B cell (primary cell): ENCODE measurements at regions not wholly inside any gene's neighbourhood (a gene's known extent, or its start where the extent isn't known, plus 50 kb on each side); places are given as distances from the start of the nearest gene placed in this dataset.
A peak's percentile ranks its signal among the peaks of the same experiment; 100 is the strongest.

Experiments used
- ATAC-seq: fragments of 200-7000 bp; cut with Tn5 transposase; one replicate; pipeline ENCODE4 v1.10.0; 2021; ENCODE audit warnings: low read depth, mild to moderate bottlenecking, moderate number of reproducible peaks, moderate library complexity
- CTCF ChIA-PET: fragments of 350-600 bp; sonication (Branson Sonifier 250); formaldehyde crosslinking; loops from one replicate; lab custom pipeline; 2021; ENCODE audit warnings: antibody characterized with exemption, inconsistent platforms; lab: Charles Lee
- POLR2A ChIA-PET: fragments of 350-600 bp; sonication (Branson Sonifier 250); formaldehyde crosslinking; loops from one replicate; lab custom pipeline; 2021; ENCODE audit warnings: antibody characterized with exemption; lab: Charles Lee
- DNase-seq: peaks from one replicate; pipeline ENCODE4 v3.0.0; 2013
- H2AFZ ChIP-seq: 2 replicates; pipeline ENCODE4 v1.6.1; 2012; ENCODE audit warnings: mild to moderate bottlenecking, low read depth, low read length; ENCODE audit not compliant: insufficient read depth, poor library complexity, severe bottlenecking
- H3K27ac ChIP-seq, 2 donors: 1 replicate in 1 of 2; 2 replicates in 1 of 2; pipeline ENCODE4 v1.5.1; 2012 to 2013; ENCODE audit warnings: low read length in 2 of 2, mild to moderate bottlenecking in 2 of 2, moderate library complexity in 1 of 2
- H3K27me3 ChIP-seq, 4 experiments: fragments of 200-600 bp in 1 of 4; sonication (generic) in 1 of 4; replicated peaks in 1 of 4; 1 replicate in 2 of 4; 2 replicates in 2 of 4; pipeline versions ENCODE4 v1.6.1 to v1.7.0; 2013 to 2016; ENCODE audit warnings: low read length in 3 of 4, mild to moderate bottlenecking in 2 of 4, mixed read lengths in 1 of 4, moderate library complexity in 1 of 4; ENCODE audit not compliant: insufficient read depth in 4 of 4, control insufficient read depth in 3 of 4; ENCODE audit errors: control extremely low read depth in 1 of 4
- H3K36me3 ChIP-seq, 2 experiments: replicated peaks in 1 of 2; 1 replicate in 1 of 2; 2 replicates in 1 of 2; pipeline versions ENCODE4 v1.6.1 to v1.7.1; 2013; ENCODE audit warnings: low read length in 1 of 2; ENCODE audit not compliant: insufficient read depth in 2 of 2, control insufficient read depth in 1 of 2; ENCODE audit errors: control extremely low read depth in 1 of 2, extremely low read depth in 1 of 2
- H3K4me1 ChIP-seq, 2 donors: fragments of 200-600 bp in 1 of 2; sonication (generic) in 1 of 2; 1 replicate in 1 of 2; 2 replicates in 1 of 2; pipeline versions ENCODE4 v1.5.1 to v1.6.1; 2013 to 2017; ENCODE audit warnings: low read length in 2 of 2; ENCODE audit not compliant: control insufficient read depth in 2 of 2, insufficient read depth in 2 of 2
- H3K4me2 ChIP-seq: replicated peaks from 2 replicates; pipeline ENCODE3; 2012; ENCODE audit warnings: mild to moderate bottlenecking, low read depth, low read length; ENCODE audit not compliant: poor library complexity, severe bottlenecking
- H3K4me3 ChIP-seq, 5 experiments: fragments of 200-600 bp in 1 of 5; sonication (generic) in 1 of 5; 1 replicate in 3 of 5; 2 replicates in 2 of 5; pipeline versions ENCODE4 v1.5.1 to v1.7.0; 2011 to 2016; ENCODE audit warnings: low read length in 4 of 5, mild to moderate bottlenecking in 4 of 5, low read depth in 2 of 5, control low read depth in 1 of 5, moderate library complexity in 1 of 5; ENCODE audit not compliant: insufficient read depth in 1 of 5; ENCODE audit errors: control extremely low read depth in 1 of 5, extremely low read depth in 1 of 5
- H3K79me2 ChIP-seq: fragments of 200-600 bp; sonication (generic); one replicate; pipeline ENCODE4 v1.6.0; 2016; ENCODE audit warnings: low read length; ENCODE audit not compliant: control insufficient read depth, insufficient read depth
- H3K9ac ChIP-seq: fragments of 200-600 bp; sonication (generic); 2 replicates; pipeline ENCODE4 v1.6.1; 2017; ENCODE audit warnings: mild to moderate bottlenecking, low read length, moderate library complexity
- H3K9me3 ChIP-seq, 3 donors: one replicate each; pipeline versions ENCODE4 v1.6.1 to v1.7.1; 2013; ENCODE audit warnings: low read length in 2 of 3; ENCODE audit not compliant: control insufficient read depth in 2 of 3, insufficient read depth in 1 of 3; ENCODE audit errors: control extremely low read depth in 1 of 3
- H4K20me1 ChIP-seq: 2 replicates; pipeline ENCODE4 v1.6.0; 2012; ENCODE audit warnings: mild to moderate bottlenecking, low read length; ENCODE audit not compliant: insufficient read depth, control insufficient read depth, poor library complexity, severe bottlenecking
- H3K27ac Mint-ChIP-seq: one replicate; pipeline ENCODE4 v1.8.0; 2021; ENCODE audit warnings: mixed read lengths
- H3K27me3 Mint-ChIP-seq: one replicate; pipeline ENCODE4 v1.8.0; 2021; ENCODE audit warnings: mixed read lengths
- H3K4me1 Mint-ChIP-seq: one replicate; pipeline ENCODE4 v1.8.0; 2021; ENCODE audit warnings: mixed read lengths
- H3K4me3 Mint-ChIP-seq: one replicate; pipeline ENCODE4 v1.8.0; 2021; ENCODE audit warnings: mixed read lengths
- H3K9me3 Mint-ChIP-seq: one replicate; pipeline ENCODE4 v1.8.0; 2022; ENCODE audit warnings: mixed read lengths; ENCODE audit not compliant: insufficient read depth
- EZH2 ChIP-seq: IDR thresholded peaks from 2 replicates; pipeline ENCODE4 v1.6.1; 2012; ENCODE audit warnings: borderline replicate concordance, low read depth, mild to moderate bottlenecking, moderate library complexity, low read length; ENCODE audit not compliant: insufficient read depth, poor library complexity, severe bottlenecking
- WGBS: methylation state at CpG from one replicate; pipeline ENCODE4 v1.1.5; 2013; ENCODE audit warnings: missing lambda C conversion rate; ENCODE audit not compliant: insufficient coverage; 5-methylcytosine and 5-hydroxymethylcytosine counted together
- intact Hi-C: fragments of 100-400 bp; cut with micrococcal nuclease; formaldehyde crosslinking; loops from one replicate; pipeline ENCODE4 v1.10.0; 2022
- TF ChIP-seq, protein P1 (sequence below): fragments of 200-600 bp; IDR thresholded peaks from one replicate; pipeline ENCODE4 v1.8.0; 2022; ENCODE audit warnings: antibody characterized with exemption, mild to moderate bottlenecking

DNA sequence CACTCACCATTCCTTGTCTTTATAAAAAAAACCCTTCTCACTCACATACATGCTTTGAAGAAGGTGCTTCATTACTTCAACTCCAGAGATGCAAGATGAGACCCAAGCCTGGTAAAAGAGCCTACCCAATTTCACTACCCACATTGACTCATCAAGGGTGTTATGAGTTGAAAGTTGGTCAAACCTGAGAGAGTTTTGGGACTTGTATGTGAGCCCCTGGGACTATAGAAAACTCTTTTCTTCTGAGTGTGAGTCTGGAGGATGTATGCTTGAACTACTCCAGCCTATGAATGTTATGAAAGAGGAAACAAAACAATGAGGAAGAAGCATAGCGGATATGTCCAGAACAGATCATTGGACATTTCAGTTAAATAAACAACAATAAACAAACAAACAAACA, 106.5 kb upstream of the SATB1 start:
- Histone ChIP-seq H4K20me1 (no peaks in the 10 kb centered on the region), H2AFZ (no peak overlapping the region), H3K27me3 (no peaks in the 10 kb centered on the region), H3K9me3 (peaks cover 0 to 4% (median 0%) of the 10 kb centered on the region in 3 donors), H3K79me2 (no peaks in the 10 kb centered on the region), H3K4me3 (no peak overlapping the region), H3K9ac (no peak overlapping the region), H3K27ac (peak overlapping the region; percentile 32 to 68), H3K4me1 (peaks cover 25 to 42% of the 10 kb centered on the region in 2 donors), H3K36me3 (no peaks in the 10 kb centered on the region), H3K4me2 (peak overlapping the region; percentile 23)
- intact Hi-C loops, result loop anchor here (5.0 kb wide), 1 partner anchor 34 kb away; no protein-coding TSS in a partner anchor
- H3K27ac Mint-ChIP-seq, result peak overlapping the region; percentile 28
- H3K27me3 Mint-ChIP-seq, result no peaks in the 10 kb centered on the region
- no CpG with 5 or more reads among the region's 1 CpG for WGBS
- DNase-seq (peak; percentile 26), ATAC-seq (peak; percentile 80)
- TF ChIP-seq, protein P1, sequence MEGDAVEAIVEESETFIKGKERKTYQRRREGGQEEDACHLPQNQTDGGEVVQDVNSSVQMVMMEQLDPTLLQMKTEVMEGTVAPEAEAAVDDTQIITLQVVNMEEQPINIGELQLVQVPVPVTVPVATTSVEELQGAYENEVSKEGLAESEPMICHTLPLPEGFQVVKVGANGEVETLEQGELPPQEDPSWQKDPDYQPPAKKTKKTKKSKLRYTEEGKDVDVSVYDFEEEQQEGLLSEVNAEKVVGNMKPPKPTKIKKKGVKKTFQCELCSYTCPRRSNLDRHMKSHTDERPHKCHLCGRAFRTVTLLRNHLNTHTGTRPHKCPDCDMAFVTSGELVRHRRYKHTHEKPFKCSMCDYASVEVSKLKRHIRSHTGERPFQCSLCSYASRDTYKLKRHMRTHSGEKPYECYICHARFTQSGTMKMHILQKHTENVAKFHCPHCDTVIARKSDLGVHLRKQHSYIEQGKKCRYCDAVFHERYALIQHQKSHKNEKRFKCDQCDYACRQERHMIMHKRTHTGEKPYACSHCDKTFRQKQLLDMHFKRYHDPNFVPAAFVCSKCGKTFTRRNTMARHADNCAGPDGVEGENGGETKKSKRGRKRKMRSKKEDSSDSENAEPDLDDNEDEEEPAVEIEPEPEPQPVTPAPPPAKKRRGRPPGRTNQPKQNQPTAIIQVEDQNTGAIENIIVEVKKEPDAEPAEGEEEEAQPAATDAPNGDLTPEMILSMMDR, result no peak
- no peak for TF ChIP-seq EZH2
- CTCF ChIA-PET, result no interaction called here
- POLR2A ChIA-PET, result no interaction called here
- H3K9me3 Mint-ChIP-seq, result peaks cover 6% of the 10 kb centered on the region
- H3K4me1 Mint-ChIP-seq, result peaks cover 43% of the 10 kb centered on the region
- H3K4me3 Mint-ChIP-seq, result peak overlapping the region; percentile 15

DNA sequence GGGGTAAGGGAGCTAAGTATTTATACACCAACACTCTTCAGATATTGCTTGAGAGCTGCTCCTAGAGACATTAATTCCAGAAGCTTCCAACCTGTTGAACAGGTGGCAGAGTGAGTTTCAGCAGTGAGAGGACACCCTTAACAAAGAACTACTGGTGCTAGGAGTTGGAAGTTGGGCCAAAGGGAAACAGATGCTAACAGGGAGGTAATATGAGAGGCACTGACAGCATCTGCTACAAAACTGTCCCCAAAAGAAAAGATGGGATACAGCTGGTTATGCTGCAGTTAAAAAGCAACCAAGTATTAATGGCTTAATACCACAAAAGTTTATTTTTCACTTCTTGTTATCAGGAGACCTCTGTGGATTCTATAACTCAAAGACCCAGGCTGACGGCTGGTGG, 104.5 kb upstream of the SATB1 start:
- H3K27ac Mint-ChIP-seq, result no peak overlapping the region
- H3K27me3 Mint-ChIP-seq, result no peaks in the 10 kb centered on the region
- peaks cover 14% of the 10 kb centered on the region for H3K9me3 Mint-ChIP-seq
- intact Hi-C loops, result loop anchor here (5.0 kb wide), 1 partner anchor 32 kb away; no protein-coding TSS in a partner anchor
- H3K4me2 ChIP-seq, result no peak overlapping the region
- no peaks in the 10 kb centered on the region for H3K27me3 ChIP-seq
- H3K4me1 Mint-ChIP-seq, result peaks cover 47% of the 10 kb centered on the region
- no peak overlapping the region for H3K27ac ChIP-seq
- no peaks in the 10 kb centered on the region for H3K79me2 ChIP-seq
- H3K4me3 Mint-ChIP-seq, result no peak overlapping the region
- H4K20me1 ChIP-seq, result no peaks in the 10 kb centered on the region
- no peak for DNase-seq
- no peaks in the 10 kb centered on the region for H3K36me3 ChIP-seq
- no peak for TF ChIP-seq EZH2
- H3K9ac ChIP-seq, result no peak overlapping the region
- no peak overlapping the region for H3K4me3 ChIP-seq
- H3K9me3 ChIP-seq, result peaks cover 0 to 11% (median 1%) of the 10 kb centered on the region in 3 donors
- WGBS, result 100% methylated on average over 1 of the region's 1 CpG
- no peak overlapping the region for H2AFZ ChIP-seq
- ChIA-PET CTCF (interaction anchor here (1.2 to 1.4 kb wide), 2 partner anchors 27 to 30 kb away, joined by 3 to 5 read pairs; no protein-coding TSS in a partner anchor), POLR2A (no interaction called here)
- H3K4me1 ChIP-seq, result peaks cover 25 to 42% of the 10 kb centered on the region in 2 donors
- ATAC-seq, result no peak
